Endothelial cell of umbilical vein (primary cell): ENCODE measurements at regions not wholly inside any gene's neighbourhood (a gene's known extent, or its start where the extent isn't known, plus 50 kb on each side); places are given as distances from the start of the nearest gene placed in this dataset.

Experiments
- BruUV-seq: library from RNA; stranded (reverse); fragments of 400-500 nt; replicated peaks from 2 replicates; lab custom pipeline; 2021; lab: Mats Ljungman, UMichigan
- CTCF ChIA-PET: fragments of 300-600, 350-600 bp; sonication (Branson Sonifier 250); formaldehyde crosslinking; loops from one replicate; lab custom pipeline; 2021; ENCODE audit warnings: antibody characterized with exemption, inconsistent platforms; lab: Charles Lee
- POLR2A ChIA-PET: fragments of 300-600, 350-600 bp; sonication (Branson Sonifier 250); formaldehyde crosslinking; loops from one replicate; lab custom pipeline; 2021; ENCODE audit warnings: antibody characterized with exemption, inconsistent platforms; lab: Charles Lee
- DNase-seq: peaks from one replicate; pipeline ENCODE4 v3.0.0-alpha.2; 2011; ENCODE audit warnings: low read depth, low spot score
- FAIRE-seq: peaks from 2 replicates; lab custom pipeline; 2011; peaks lifted over from hg19 to GRCh38; lab: Jason Lieb, UNC
- H2AFZ ChIP-seq: 2 replicates; pipeline ENCODE4 v1.6.0; 2012; ENCODE audit warnings: low read depth, low read length, control low read depth, inconsistent platforms
- H3K27ac ChIP-seq: 2 replicates; pipeline ENCODE4 v1.5.1; 2011; ENCODE audit warnings: low read depth, mild to moderate bottlenecking, control low read depth, low read length, moderate library complexity; ENCODE audit not compliant: insufficient read depth
- H3K27me3 ChIP-seq, 2 experiments: 2 replicates each; pipeline versions ENCODE4 v1.6.0 to v1.6.1; 2011; ENCODE audit warnings: low read length in 2 of 2, mixed read lengths in 1 of 2; ENCODE audit not compliant: control insufficient read depth in 2 of 2, insufficient read depth in 2 of 2
- H3K36me3 ChIP-seq, 2 experiments: 2 replicates in 1 of 2; 3 replicates in 1 of 2; pipeline ENCODE4 v1.5.1; 2011; ENCODE audit warnings: low read length in 2 of 2, mild to moderate bottlenecking in 1 of 2, moderate library complexity in 1 of 2; ENCODE audit not compliant: control insufficient read depth in 2 of 2, insufficient read depth in 2 of 2; ENCODE audit errors: extremely low read depth in 1 of 2
- H3K4me1 ChIP-seq: 3 replicates; pipeline ENCODE4 v1.5.1; 2011; ENCODE audit warnings: mild to moderate bottlenecking, low read length; ENCODE audit not compliant: control insufficient read depth, insufficient read depth; ENCODE audit errors: extremely low read depth
- H3K4me2 ChIP-seq: 2 replicates; pipeline ENCODE4 v1.6.1; 2011; ENCODE audit warnings: low read length, control low read depth, mixed read lengths; ENCODE audit not compliant: insufficient read depth
- H3K4me3 ChIP-seq, 3 experiments: fragments of 200-600 bp in 1 of 3; sonication (generic), shearing (Covaris generic) in 1 of 3; replicated peaks in 1 of 3; 2 replicates each; pipeline ENCODE4 v1.5.1; 2011 to 2016; ENCODE audit warnings: control low read depth in 3 of 3, low read length in 3 of 3, mild to moderate bottlenecking in 2 of 3, inconsistent platforms in 1 of 3, low read depth in 1 of 3, moderate library complexity in 1 of 3; ENCODE audit not compliant: insufficient read depth in 1 of 3
- H3K79me2 ChIP-seq: 2 replicates; pipeline ENCODE4 v1.6.0; 2012; ENCODE audit warnings: low read length, inconsistent platforms; ENCODE audit not compliant: control insufficient read depth, insufficient read depth
- H3K9ac ChIP-seq: replicated peaks from 2 replicates; pipeline ENCODE3; 2011; ENCODE audit warnings: low read length, control low read depth; ENCODE audit not compliant: insufficient read depth; ENCODE audit errors: extremely low read depth
- H3K9me1 ChIP-seq: replicated peaks from 3 replicates; pipeline ENCODE4 v1.6.0; 2011; ENCODE audit warnings: mild to moderate bottlenecking, low read length; ENCODE audit not compliant: control insufficient read depth, insufficient read depth; ENCODE audit errors: extremely low read depth
- H3K9me3 ChIP-seq: replicated peaks from 2 replicates; pipeline ENCODE4 v1.5.1; 2012; ENCODE audit warnings: low read length, inconsistent platforms; ENCODE audit not compliant: control insufficient read depth, insufficient read depth
- H4K20me1 ChIP-seq: replicated peaks from 2 replicates; pipeline ENCODE3; 2011; ENCODE audit warnings: mild to moderate bottlenecking, low read length; ENCODE audit not compliant: control insufficient read depth, insufficient read depth; ENCODE audit errors: extremely low read depth
- CTCF ChIP-seq, 2 donors: IDR thresholded peaks; 1 replicate in 1 of 2; 2 replicates in 1 of 2; pipeline ENCODE4 v1.5.1; 2011; ENCODE audit warnings: low read length in 2 of 2, mild to moderate bottlenecking in 2 of 2, moderate library complexity in 2 of 2, control low read depth in 1 of 2, inconsistent platforms in 1 of 2, low read depth in 1 of 2; ENCODE audit not compliant: insufficient read depth in 1 of 2; ENCODE audit errors: extremely low read depth in 1 of 2
- EZH2 ChIP-seq: IDR thresholded peaks from 2 replicates; pipeline ENCODE4 v1.6.1; 2012; ENCODE audit warnings: borderline replicate concordance, low read depth, mild to moderate bottlenecking, moderate library complexity, low read length, inconsistent platforms; ENCODE audit not compliant: severe bottlenecking
- FOS ChIP-seq: IDR thresholded peaks from 2 replicates; pipeline ENCODE4 v1.6.1; 2011; ENCODE audit warnings: mild to moderate bottlenecking, low read length, moderate library complexity, borderline replicate concordance; ENCODE audit not compliant: insufficient read depth
- GATA2 ChIP-seq: IDR thresholded peaks from 2 replicates; pipeline ENCODE4 v1.7.0; 2011; ENCODE audit warnings: low read depth, mild to moderate bottlenecking, moderate library complexity, mixed read lengths, low read length; ENCODE audit not compliant: insufficient read length, insufficient read depth
- JUN ChIP-seq: IDR thresholded peaks from 2 replicates; pipeline ENCODE4 v1.6.1; 2011; ENCODE audit warnings: borderline replicate concordance, low read depth; ENCODE audit not compliant: insufficient read length, insufficient read depth
- MAX ChIP-seq: IDR thresholded peaks from 2 replicates; pipeline ENCODE4 v1.6.1; 2011; ENCODE audit not compliant: insufficient read depth, insufficient read length
- POLR2A ChIP-seq: IDR thresholded peaks from 2 replicates; pipeline ENCODE4 v1.6.1; 2012; ENCODE audit warnings: low read depth, mild to moderate bottlenecking, control low read depth, low read length
- POLR2AphosphoS5 ChIP-seq: IDR thresholded peaks from 2 replicates; pipeline ENCODE4 v1.6.1; 2012; ENCODE audit warnings: low read depth, mild to moderate bottlenecking, control low read depth, low read length, moderate library complexity; ENCODE audit not compliant: insufficient read depth
- dilution Hi-C: fragments of 300-500 bp; cut with MboI; formaldehyde crosslinking; loops from one replicate; pipeline ENCODE4 v1.15.0; 2019; ENCODE audit warnings: low sequenced_read_pairs; ENCODE audit not compliant: extremely low pct_ligation_motif_present
- intact Hi-C: fragments of 100-400 bp; cut with micrococcal nuclease; formaldehyde crosslinking; loops from one replicate; pipeline ENCODE4 v1.10.0; 2022

- Histone ChIP-seq H3K79me2 (no peaks in the 10 kb centered on the region), H3K27ac (no peak overlapping the region), H3K27me3 (no peaks in the 10 kb centered on the region), H3K4me1 (no peaks in the 10 kb centered on the region), H3K9ac (no peak overlapping the region), H3K9me3 (peaks cover 2% of the 10 kb centered on the region), H3K4me3 (no peak overlapping the region), H3K9me1 (no peaks in the 10 kb centered on the region), H3K36me3 (no peaks in the 10 kb centered on the region), H2AFZ (no peak overlapping the region), H3K4me2 (no peak overlapping the region), H4K20me1 (no peaks in the 10 kb centered on the region)
- ChIA-PET POLR2A (no interaction called here), CTCF (no interaction called here)
- intact Hi-C loops (no loop called here), dilution Hi-C loops (no loop called here)
- DNase-seq, result no peak
- FAIRE-seq, result no peak
- BruUV-seq, result no TSS peak
- TF ChIP-seq EZH2, result no peak
- no peak for TF ChIP-seq POLR2A
- TF ChIP-seq CTCF (IDR thresholded peaks at IDR 0.05; ENCODE audit: extremely low read depth in 1 of 2, insufficient read depth in 1 of 2, low read depth in 1 of 2, low read length in 2 of 2), result no peak
- TF ChIP-seq GATA2, result no peak
- no peak for TF ChIP-seq MAX
- TF ChIP-seq POLR2AphosphoS5, result no peak
- TF ChIP-seq FOS, result no peak
- TF ChIP-seq JUN, result no peak
Observed at GRCh38 chr2:14779252-14779651, 146.7 kb downstream of the LRATD1 start.
